Naive thymus-derived CD8-positive, alpha-beta T cell (primary cell): ENCODE measurements at regions not wholly inside any gene's neighbourhood (a gene's known extent, or its start where the extent isn't known, plus 50 kb on each side); places are given as distances from the start of the nearest gene placed in this dataset.

Experiments used
- ATAC-seq, 2 donors: fragments of 150-1000 bp; cut with Tn5 transposase in 1 of 2; sonication (Bioruptor Pico), chemical (Tn5 transposase) in 1 of 2; 1 replicate in 1 of 2; 2 replicates in 1 of 2; pipeline ENCODE4 v1.10.0; 2021; ENCODE audit warnings: mild to moderate bottlenecking in 2 of 2, moderate library complexity in 2 of 2
- POLR2A ChIA-PET: fragments of 350-600 bp; sonication (Branson Sonifier 250); formaldehyde crosslinking; loops from one replicate; lab custom pipeline; 2021; ENCODE audit warnings: antibody characterized with exemption; lab: Charles Lee
- DNase-seq, 10 donors: peaks; one replicate each; pipeline versions ENCODE4 v3.0.0 to v3.0.0-alpha.2; 2020 to 2022
- H3K27ac Mint-ChIP-seq, 10 donors: one replicate each; pipeline ENCODE4 v1.8.0; 2020 to 2022; ENCODE audit warnings: mild to moderate bottlenecking in 10 of 10, mixed read lengths in 10 of 10, moderate library complexity in 4 of 10, inconsistent platforms in 1 of 10
- H3K27me3 Mint-ChIP-seq, 5 donors: one replicate each; pipeline ENCODE4 v1.8.0; 2021 to 2022; ENCODE audit warnings: mixed read lengths in 5 of 5
- H3K36me3 Mint-ChIP-seq, 3 donors: one replicate each; pipeline ENCODE4 v1.8.0; 2020 to 2022; ENCODE audit warnings: mixed read lengths in 3 of 3, mild to moderate bottlenecking in 2 of 3, inconsistent platforms in 1 of 3
- H3K4me1 Mint-ChIP-seq, 4 donors: one replicate each; pipeline ENCODE4 v1.8.0; 2021 to 2022; ENCODE audit warnings: mixed read lengths in 4 of 4
- H3K4me3 Mint-ChIP-seq, 10 donors: one replicate each; pipeline ENCODE4 v1.8.0; 2020 to 2022; ENCODE audit warnings: mild to moderate bottlenecking in 10 of 10, mixed read lengths in 10 of 10, moderate library complexity in 6 of 10, inconsistent platforms in 1 of 10
- H3K9me3 Mint-ChIP-seq, 9 donors: one replicate each; pipeline ENCODE4 v1.8.0; 2020 to 2022; ENCODE audit warnings: mixed read lengths in 9 of 9, mild to moderate bottlenecking in 3 of 9, inconsistent platforms in 1 of 9, moderate library complexity in 1 of 9

GRCh38 chr6:144849920-144850319 is 564.8 kb downstream of the UTRN start:
- H3K36me3 Mint-ChIP-seq, result peaks cover 4 to 68% (median 46%) of the 10 kb centered on the region in 3 donors
- no peak for DNase-seq

GRCh38 chr6:144853603-144854002 is 568.5 kb downstream of the UTRN start:
- Mint-ChIP-seq H3K4me3 (no peak overlapping the region), H3K27me3 (no peaks in the 10 kb centered on the region), H3K4me1 (peaks cover 0 to 3% (median under 1%) of the 10 kb centered on the region in 4 donors), H3K9me3 (no peaks in the 10 kb centered on the region), H3K36me3 (peaks cover 4 to 37% (median 16%) of the 10 kb centered on the region in 3 donors), H3K27ac (peak overlapping the region in 4 of 10 donors; percentile 4 to 73 (median 44))
- DNase-seq, result no peak
- ATAC-seq, result no peak
- POLR2A ChIA-PET, result no interaction called here

More at GRCh38 chr6:144849920-144850319, 564.8 kb downstream of the UTRN start:
- Mint-ChIP-seq H3K4me3 (no peak overlapping the region), H3K4me1 (peaks cover 0 to 10% (median 2%) of the 10 kb centered on the region in 4 donors), H3K9me3 (no peaks in the 10 kb centered on the region), H3K27ac (peak overlapping the region in 4 of 10 donors; percentile 35 to 79 (median 44)), H3K27me3 (no peaks in the 10 kb centered on the region)
- POLR2A ChIA-PET, result no interaction called here
- no peak for ATAC-seq

DNA sequence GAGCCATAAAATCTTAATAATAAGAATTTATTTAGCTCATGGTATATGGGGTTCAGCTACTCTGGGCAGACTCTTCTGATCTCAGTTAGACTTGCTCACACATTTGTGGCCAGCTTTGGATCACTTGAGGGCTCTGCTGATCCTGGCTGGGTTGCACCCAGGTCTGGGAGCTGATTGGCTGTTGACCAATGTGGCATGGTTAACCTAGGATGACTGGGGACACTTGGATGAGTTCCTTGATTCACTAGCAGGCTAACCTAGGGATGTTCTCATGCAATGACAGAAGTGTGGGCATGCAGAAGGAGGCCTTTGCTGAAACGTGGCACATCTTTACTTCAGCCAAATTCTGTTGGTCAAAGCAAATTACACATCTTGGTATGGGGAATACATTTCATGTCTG is 569.5 kb downstream of the UTRN start:
- H3K36me3 Mint-ChIP-seq, result peaks cover 4 to 29% (median 16%) of the 10 kb centered on the region in 3 donors
- DNase-seq (no peak), ATAC-seq (no peak)
- POLR2A ChIA-PET, result no interaction called here
- peak overlapping the region in 4 of 10 donors; percentile 10 to 56 (median 28) for H3K27ac Mint-ChIP-seq
- peak overlapping the region in 1 of 10 donors; percentile 8 for H3K4me3 Mint-ChIP-seq
- no peaks in the 10 kb centered on the region for H3K9me3 Mint-ChIP-seq
- no peaks in the 10 kb centered on the region for H3K27me3 Mint-ChIP-seq
- H3K4me1 Mint-ChIP-seq, result peaks cover 0 to 3% (median 0%) of the 10 kb centered on the region in 4 donors

DNA sequence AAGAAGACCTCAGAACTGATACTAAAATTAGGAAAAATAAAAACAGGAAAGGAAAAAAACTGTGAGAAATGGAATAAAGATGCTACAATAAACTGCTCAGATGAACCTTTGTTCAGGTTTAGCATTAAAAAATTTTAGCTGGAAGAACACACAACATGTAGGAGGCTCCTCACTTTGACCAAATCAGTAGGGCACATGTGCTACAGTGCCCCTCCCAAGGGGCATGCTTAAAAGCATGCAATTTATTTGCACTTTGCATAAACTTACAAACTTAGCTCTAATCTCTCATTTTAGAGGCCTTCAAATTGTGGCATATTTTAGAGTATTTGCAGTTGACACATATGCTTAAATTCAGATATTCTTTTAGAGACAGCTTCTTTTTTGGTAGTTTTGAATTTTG is 570.2 kb downstream of the UTRN start:
- Mint-ChIP-seq H3K4me1 (peaks cover 0 to 3% (median 0%) of the 10 kb centered on the region in 4 donors), H3K9me3 (no peaks in the 10 kb centered on the region), H3K36me3 (peaks cover 4 to 23% (median 12%) of the 10 kb centered on the region in 3 donors), H3K27ac (peak overlapping the region in 5 of 10 donors; percentile 1 to 68 (median 31)), H3K27me3 (no peaks in the 10 kb centered on the region), H3K4me3 (peak overlapping the region in 1 of 10 donors; percentile 17)
- DNase-seq (no peak), ATAC-seq (no peak)
- POLR2A ChIA-PET, result no interaction called here

DNA sequence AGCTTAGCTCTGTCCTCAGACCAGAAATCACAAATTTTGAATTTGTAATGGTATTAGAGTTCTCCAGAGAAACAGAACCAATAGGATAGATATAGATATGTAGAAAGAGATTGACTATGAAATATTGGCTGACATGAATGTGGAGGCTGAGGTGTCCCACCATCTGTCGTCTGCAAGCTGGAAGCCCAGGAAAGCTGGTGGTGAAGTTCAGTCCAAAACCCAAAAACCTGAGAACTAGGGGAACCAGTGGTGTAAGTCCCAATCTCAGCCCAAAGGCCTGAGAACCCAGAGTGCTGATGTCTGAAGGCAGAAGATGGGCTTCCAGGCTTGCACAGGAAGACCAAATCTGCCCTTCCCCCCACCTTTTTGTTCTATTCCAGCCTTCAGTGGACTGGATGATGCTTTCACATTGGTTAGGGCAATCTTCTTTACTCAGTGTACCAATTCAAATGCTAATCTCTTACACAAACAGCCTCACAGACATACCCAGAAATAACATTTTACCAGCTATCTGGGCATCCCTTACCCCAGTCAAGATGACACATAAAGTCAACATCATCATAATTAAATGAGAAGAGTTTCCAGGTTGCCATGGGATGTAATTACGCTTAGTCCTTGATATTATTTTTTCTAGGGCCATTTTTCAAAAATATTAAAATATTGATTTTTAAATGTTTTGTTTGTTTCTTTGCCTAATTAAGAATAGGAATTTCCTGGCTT is 570.8 kb downstream of the UTRN start:
- H3K9me3 Mint-ChIP-seq, result no peaks in the 10 kb centered on the region
- POLR2A ChIA-PET, result no interaction called here
- DNase-seq, result no peak
- ATAC-seq, result no peak
- H3K4me1 Mint-ChIP-seq, result no peaks in the 10 kb centered on the region
- no peaks in the 10 kb centered on the region for H3K27me3 Mint-ChIP-seq
- peaks cover 0 to 17% (median 6%) of the 10 kb centered on the region in 3 donors for H3K36me3 Mint-ChIP-seq
- H3K27ac Mint-ChIP-seq, result peak overlapping the region in 2 of 10 donors; percentile 25 to 68
- H3K4me3 Mint-ChIP-seq, result no peak overlapping the region

GRCh38 chr6:144856622-144857021 is 571.5 kb downstream of the UTRN start:
- no peak for ATAC-seq
- H3K4me1 Mint-ChIP-seq, result no peaks in the 10 kb centered on the region
- no peak for DNase-seq
- no peaks in the 10 kb centered on the region for H3K9me3 Mint-ChIP-seq
- no peak overlapping the region for H3K4me3 Mint-ChIP-seq
- peaks cover 0 to 14% (median 5%) of the 10 kb centered on the region in 3 donors for H3K36me3 Mint-ChIP-seq
- no peak overlapping the region for H3K27ac Mint-ChIP-seq
- POLR2A ChIA-PET, result no interaction called here
- H3K27me3 Mint-ChIP-seq, result peaks cover 0 to under 1% (median 0%) of the 10 kb centered on the region in 5 donors

DNA sequence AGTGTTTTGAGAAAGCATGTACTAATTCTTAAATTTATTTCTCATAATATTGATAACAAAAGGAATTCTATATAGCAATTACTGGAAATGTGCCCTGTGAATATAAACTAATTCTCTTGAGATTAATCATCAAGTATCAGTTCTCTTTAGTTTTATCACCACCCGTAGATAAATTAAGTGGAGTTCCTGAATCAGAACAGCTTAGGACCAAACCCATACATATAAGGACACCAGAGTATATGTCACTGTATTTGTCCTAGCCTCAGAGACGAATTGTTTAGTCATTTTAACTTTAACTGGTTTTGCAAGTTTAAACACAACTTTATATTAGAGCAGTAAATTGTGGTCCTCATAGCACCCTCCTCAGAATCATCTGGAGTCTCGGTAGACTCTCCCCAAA is 572.0 kb downstream of the UTRN start:
- no peak overlapping the region for H3K27ac Mint-ChIP-seq
- peaks cover 0 to 10% (median 3%) of the 10 kb centered on the region in 3 donors for H3K36me3 Mint-ChIP-seq
- H3K27me3 Mint-ChIP-seq, result peaks cover 0 to 5% (median 0%) of the 10 kb centered on the region in 5 donors
- ATAC-seq (no peak), DNase-seq (no peak)
- no peak overlapping the region for H3K4me3 Mint-ChIP-seq
- POLR2A ChIA-PET, result no interaction called here
- no peaks in the 10 kb centered on the region for H3K4me1 Mint-ChIP-seq
- H3K9me3 Mint-ChIP-seq, result no peaks in the 10 kb centered on the region

DNA sequence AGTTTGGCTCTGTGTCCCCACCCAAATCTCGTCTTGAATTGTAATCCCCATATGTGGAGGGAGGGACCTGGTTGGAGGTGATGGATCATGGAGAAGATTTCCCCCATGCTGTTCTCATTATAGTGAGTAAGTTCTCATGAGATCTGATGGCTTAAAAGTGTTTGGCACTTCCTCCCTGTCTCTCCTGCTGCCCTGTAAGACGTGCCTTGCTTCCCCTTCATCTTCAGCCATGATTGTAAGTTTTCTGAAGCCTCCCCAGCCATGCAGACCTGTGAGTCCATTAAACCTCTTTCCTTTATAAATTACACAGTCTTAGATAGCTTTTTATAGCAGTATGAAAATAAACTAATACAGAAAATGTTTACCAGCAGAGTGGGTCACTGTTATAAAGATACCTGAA is 577.6 kb downstream of the UTRN start:
- Mint-ChIP-seq H3K36me3 (peaks cover 1 to 24% (median 7%) of the 10 kb centered on the region in 3 donors), H3K27ac (no peak overlapping the region), H3K4me3 (no peak overlapping the region), H3K4me1 (peaks cover 0 to 8% (median 3%) of the 10 kb centered on the region in 4 donors), H3K27me3 (peaks cover 8 to 54% (median 20%) of the 10 kb centered on the region in 5 donors), H3K9me3 (peaks cover 0 to 28% (median 14%) of the 10 kb centered on the region in 9 donors)
- DNase-seq (no peak), ATAC-seq (no peak)
- POLR2A ChIA-PET, result no interaction called here

- ATAC-seq (no peak), DNase-seq (no peak)
- Mint-ChIP-seq H3K9me3 (peaks cover 0 to 26% (median 14%) of the 10 kb centered on the region in 9 donors), H3K4me3 (no peak overlapping the region), H3K4me1 (peaks cover 0 to 9% (median 3%) of the 10 kb centered on the region in 4 donors), H3K36me3 (peaks cover 1 to 24% (median 7%) of the 10 kb centered on the region in 3 donors), H3K27ac (no peak overlapping the region), H3K27me3 (peaks cover 6 to 42% (median 19%) of the 10 kb centered on the region in 5 donors)
- POLR2A ChIA-PET, result no interaction called here
These were observed 582.6 kb downstream of the UTRN start for GRCh38 chr6:144867761-144868160.

- POLR2A ChIA-PET, result no interaction called here
- Mint-ChIP-seq H3K9me3 (peaks cover 0 to 13% (median 0%) of the 10 kb centered on the region in 9 donors), H3K27ac (no peak overlapping the region), H3K27me3 (peaks cover 2 to 25% (median 4%) of the 10 kb centered on the region in 5 donors), H3K4me3 (no peak overlapping the region), H3K4me1 (peaks cover 0 to 9% (median 3%) of the 10 kb centered on the region in 4 donors), H3K36me3 (peaks cover 0 to 2% (median 2%) of the 10 kb centered on the region in 3 donors)
- ATAC-seq, result no peak
- no peak for DNase-seq
These were observed 585.6 kb downstream of the UTRN start for GRCh38 chr6:144870782-144871181.

DNA sequence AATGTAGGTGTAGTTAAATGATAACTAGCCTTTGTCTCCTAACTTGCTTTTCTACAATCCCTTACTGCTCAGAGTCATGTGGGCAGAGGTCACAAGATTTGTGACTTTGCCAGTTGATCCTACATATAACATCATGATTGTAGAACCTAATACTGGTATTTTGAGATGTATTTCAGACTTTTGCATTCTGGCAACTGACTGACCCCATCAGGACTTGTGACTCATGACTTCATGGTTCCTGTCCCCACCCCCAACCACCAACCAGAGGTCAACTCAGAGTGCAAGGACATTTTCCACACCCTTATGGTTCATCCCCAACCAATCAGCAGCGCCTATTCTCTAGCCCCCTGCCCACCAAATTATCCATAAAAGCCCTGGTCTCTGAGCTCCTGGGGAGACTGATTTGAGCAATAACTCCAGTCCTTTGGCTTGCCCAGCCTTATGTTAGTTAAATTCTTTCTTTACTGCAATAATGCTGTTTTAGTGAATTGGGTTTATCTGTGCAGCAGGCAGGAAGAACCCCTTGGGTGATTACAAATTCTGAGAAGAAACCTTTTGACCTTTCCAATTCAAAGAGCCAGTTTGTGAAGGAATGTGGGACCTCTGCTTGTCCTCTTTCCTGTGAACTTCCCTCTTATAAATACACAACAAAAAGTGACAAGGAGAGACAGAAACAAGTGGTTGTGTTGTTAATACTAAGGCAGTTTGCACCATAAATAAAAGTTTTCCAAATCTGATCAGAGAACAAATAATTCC is 588.7 kb downstream of the UTRN start:
- Mint-ChIP-seq H3K4me3 (no peak overlapping the region), H3K36me3 (peaks cover 0 to 2% (median 0%) of the 10 kb centered on the region in 3 donors), H3K27ac (no peak overlapping the region), H3K9me3 (peaks cover 0 to 12% (median 0%) of the 10 kb centered on the region in 9 donors), H3K27me3 (peaks cover 6 to 35% (median 7%) of the 10 kb centered on the region in 5 donors), H3K4me1 (peaks cover 0 to 4% (median 0%) of the 10 kb centered on the region in 4 donors)
- ATAC-seq (no peak), DNase-seq (no peak)
- POLR2A ChIA-PET, result no interaction called here

DNA sequence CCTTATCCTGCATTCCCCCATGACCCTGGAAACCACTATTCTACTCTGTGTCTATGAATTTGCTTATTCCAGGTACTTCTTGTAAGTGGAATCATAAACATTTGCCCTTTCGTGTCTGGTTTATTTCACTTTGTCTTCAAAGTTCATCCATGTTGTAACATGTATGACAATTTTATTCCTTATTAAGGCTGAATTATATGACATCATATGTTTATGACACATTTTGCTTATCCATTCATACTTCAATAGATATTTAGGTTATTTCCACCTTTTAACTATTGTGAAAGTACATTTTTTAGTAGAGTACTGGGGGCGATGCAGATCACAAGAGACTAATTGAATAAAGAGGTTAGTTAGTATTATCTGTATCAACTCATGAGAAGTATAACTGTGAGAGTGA is 591.6 kb downstream of the UTRN start:
- POLR2A ChIA-PET, result no interaction called here
- no peak for DNase-seq
- Mint-ChIP-seq H3K4me1 (peaks cover 0 to 12% (median 3%) of the 10 kb centered on the region in 4 donors), H3K4me3 (no peak overlapping the region), H3K27ac (no peak overlapping the region), H3K27me3 (peaks cover 9 to 51% (median 17%) of the 10 kb centered on the region in 5 donors), H3K9me3 (peaks cover 0 to 12% (median 0%) of the 10 kb centered on the region in 9 donors), H3K36me3 (peaks cover 0 to 2% (median 0%) of the 10 kb centered on the region in 3 donors)
- ATAC-seq, result no peak

- no peak overlapping the region for H3K4me3 Mint-ChIP-seq
- ATAC-seq (no peak), DNase-seq (no peak)
- H3K36me3 Mint-ChIP-seq, result peaks cover 0 to 2% (median 0%) of the 10 kb centered on the region in 3 donors
- H3K9me3 Mint-ChIP-seq, result peaks cover 0 to 12% (median 0%) of the 10 kb centered on the region in 9 donors
- no peak overlapping the region for H3K27ac Mint-ChIP-seq
- peaks cover 9 to 51% (median 17%) of the 10 kb centered on the region in 5 donors for H3K27me3 Mint-ChIP-seq
- peaks cover 0 to 12% (median 3%) of the 10 kb centered on the region in 4 donors for H3K4me1 Mint-ChIP-seq
- POLR2A ChIA-PET, result no interaction called here
These were observed 592.0 kb downstream of the UTRN start for GRCh38 chr6:144877118-144877517.
